K562 (cell line): ENCODE measurements at regions not wholly inside any gene's neighbourhood (a gene's known extent, or its start where the extent isn't known, plus 50 kb on each side); places are given as distances from the start of the nearest gene placed in this dataset.
"Not testable (repeated sequence)": the region's sequence is repeated elsewhere in the genome, so short reads cannot be mapped to it uniquely, and the experiment has no call there.

Experiments used
- CTCF ChIP-seq, 3 experiments: IDR thresholded peaks in 2 of 3; conservative IDR thresholded peaks in 1 of 3; 2 replicates each; pipeline ENCODE4 v1.5.1; 2011 to 2012; ENCODE audit warnings: low read length in 3 of 3, mild to moderate bottlenecking in 3 of 3, control low read depth in 2 of 3, improper control_type of control experiment in 1 of 3, inconsistent platforms in 1 of 3, low read depth in 1 of 3, mixed read lengths in 1 of 3, moderate library complexity in 1 of 3; ENCODE audit not compliant: insufficient read depth in 2 of 3
- GTF2F1 ChIP-seq: IDR thresholded peaks from 2 replicates; pipeline ENCODE4 v1.6.1; 2011; ENCODE audit warnings: low read depth, low read length, improper control_type of control experiment
- SAP30 ChIP-seq: fragments of 200-600 bp; sonication (generic); IDR thresholded peaks from 2 replicates; pipeline ENCODE4 v1.6.1; 2012; ENCODE audit warnings: borderline replicate concordance, low read depth, mild to moderate bottlenecking, moderate library complexity, low read length, control low read depth, inconsistent platforms; ENCODE audit not compliant: insufficient read depth, poor library complexity, severe bottlenecking
- TF ChIP-seq, protein P1 (sequence below): sonication (generic); formaldehyde crosslinking; IDR thresholded peaks from 2 replicates; pipeline ENCODE4 v1.8.1; 2023; ENCODE audit warnings: mild to moderate bottlenecking, missing genetic modification reagents, moderate library complexity

DNA sequence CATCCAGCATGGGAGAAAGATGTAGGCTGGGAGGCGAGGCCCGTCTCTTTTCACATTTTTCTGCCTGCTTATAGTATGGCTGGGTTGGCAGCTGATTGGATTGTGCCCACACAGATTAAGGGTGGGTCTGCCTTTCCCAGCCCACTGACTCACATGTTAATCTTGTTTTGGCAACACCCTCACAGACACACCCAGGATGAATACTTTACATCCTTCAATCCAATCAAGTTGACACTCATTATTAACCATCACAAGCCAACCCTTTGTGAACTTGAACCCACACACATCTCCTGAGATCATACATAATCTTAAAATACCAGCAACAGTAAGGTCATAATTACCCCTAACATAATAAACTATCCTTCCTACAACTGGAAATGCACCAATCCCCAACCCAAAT, 74.1 kb upstream of the XKR3 start:
- TF ChIP-seq GTF2F1; CTCF (IDR thresholded peaks at IDR 0.05 in 2 of 3, conservative IDR thresholded peaks at IDR 0.05 in 1 of 3; ENCODE audit: insufficient read depth in 2 of 3, low read depth in 1 of 3, low read length in 3 of 3); SAP30: not testable (repeated sequence)
- TF ChIP-seq, protein P1, sequence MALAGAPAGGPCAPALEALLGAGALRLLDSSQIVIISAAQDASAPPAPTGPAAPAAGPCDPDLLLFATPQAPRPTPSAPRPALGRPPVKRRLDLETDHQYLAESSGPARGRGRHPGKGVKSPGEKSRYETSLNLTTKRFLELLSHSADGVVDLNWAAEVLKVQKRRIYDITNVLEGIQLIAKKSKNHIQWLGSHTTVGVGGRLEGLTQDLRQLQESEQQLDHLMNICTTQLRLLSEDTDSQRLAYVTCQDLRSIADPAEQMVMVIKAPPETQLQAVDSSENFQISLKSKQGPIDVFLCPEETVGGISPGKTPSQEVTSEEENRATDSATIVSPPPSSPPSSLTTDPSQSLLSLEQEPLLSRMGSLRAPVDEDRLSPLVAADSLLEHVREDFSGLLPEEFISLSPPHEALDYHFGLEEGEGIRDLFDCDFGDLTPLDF (CRISPR knock-in tag), result not testable (repeated sequence)
